ENCODE measurements at regions not wholly inside any gene's neighbourhood (a gene's known extent, or its start where the extent isn't known, plus 50 kb on each side); places are given as distances from the start of the nearest gene placed in this dataset.

DNA sequence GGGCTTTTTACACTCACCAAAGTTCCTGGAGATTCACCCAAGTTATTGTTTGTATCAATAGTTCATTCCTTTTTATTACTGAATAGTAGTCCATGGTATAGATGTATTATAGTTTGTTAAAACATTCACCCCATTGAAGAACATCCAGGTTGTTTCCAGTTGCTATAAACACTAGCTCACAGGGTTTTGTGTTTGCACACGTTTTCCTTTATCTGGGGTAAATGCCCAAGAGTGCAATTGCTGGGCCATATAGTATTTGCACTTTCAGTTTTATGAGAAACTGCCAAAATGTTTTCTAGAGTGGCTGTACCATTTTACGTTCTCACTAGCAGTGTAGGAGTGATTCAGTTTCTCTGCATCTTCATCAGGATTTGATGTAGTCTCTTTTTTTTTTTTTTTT is 57.1 kb downstream of the CBLL2 start:
- dilution Hi-C loops (cut with MboI; ENCODE audit: extremely low pct_ligation_motif_present, low sequenced_read_pairs): no loop called here
- no peaks in the 10 kb centered on the region for H3K9me3 ChIP-seq (replicated peaks; ENCODE audit: control insufficient read depth, insufficient read depth, low read length)
- H3K27me3 ChIP-seq (ENCODE audit: control insufficient read depth in 2 of 2, insufficient read depth in 2 of 2, low read length in 2 of 2): no peaks in the 10 kb centered on the region
- H3K4me1 ChIP-seq (ENCODE audit: control insufficient read depth, extremely low read depth, insufficient read depth, low read length): peaks cover 8% of the 10 kb centered on the region
- intact Hi-C loops (cut with micrococcal nuclease): loop anchor here (5.0 kb wide), 1 partner anchor 43 kb away; no protein-coding TSS in a partner anchor
- CTCF ChIA-PET: no interaction called here
- no peak overlapping the region for H3K4me2 ChIP-seq (ENCODE audit: insufficient read depth, low read length)
- H3K9me1 ChIP-seq (replicated peaks; ENCODE audit: control insufficient read depth, extremely low read depth, insufficient read depth, low read length): no peaks in the 10 kb centered on the region
- no peaks in the 10 kb centered on the region for H3K79me2 ChIP-seq (ENCODE audit: control insufficient read depth, insufficient read depth, low read length)
- no TSS peak for BruUV-seq (replicated peaks)
- no peak overlapping the region for H2AFZ ChIP-seq (ENCODE audit: low read depth, low read length)
- FAIRE-seq: no peak
- no peak for DNase-seq (ENCODE audit: low read depth, low spot score)
- H4K20me1 ChIP-seq (replicated peaks; ENCODE audit: control insufficient read depth, extremely low read depth, insufficient read depth, low read length): no peaks in the 10 kb centered on the region
- H3K27ac ChIP-seq (ENCODE audit: insufficient read depth, low read depth, low read length): no peak overlapping the region
- no peak overlapping the region for H3K4me3 ChIP-seq (replicated peaks in 1 of 3; ENCODE audit: insufficient read depth in 1 of 3, low read depth in 1 of 3, low read length in 3 of 3)
- TF ChIP-seq GATA2 (IDR thresholded peaks at IDR 0.05; ENCODE audit: insufficient read depth, insufficient read length, low read depth, low read length): no peak
- no peaks in the 10 kb centered on the region for H3K36me3 ChIP-seq (ENCODE audit: control insufficient read depth in 2 of 2, extremely low read depth in 1 of 2, insufficient read depth in 2 of 2, low read length in 2 of 2)
- POLR2A ChIA-PET: no interaction called here
- H3K9ac ChIP-seq (replicated peaks; ENCODE audit: extremely low read depth, insufficient read depth, low read length): no peak overlapping the region

DNA sequence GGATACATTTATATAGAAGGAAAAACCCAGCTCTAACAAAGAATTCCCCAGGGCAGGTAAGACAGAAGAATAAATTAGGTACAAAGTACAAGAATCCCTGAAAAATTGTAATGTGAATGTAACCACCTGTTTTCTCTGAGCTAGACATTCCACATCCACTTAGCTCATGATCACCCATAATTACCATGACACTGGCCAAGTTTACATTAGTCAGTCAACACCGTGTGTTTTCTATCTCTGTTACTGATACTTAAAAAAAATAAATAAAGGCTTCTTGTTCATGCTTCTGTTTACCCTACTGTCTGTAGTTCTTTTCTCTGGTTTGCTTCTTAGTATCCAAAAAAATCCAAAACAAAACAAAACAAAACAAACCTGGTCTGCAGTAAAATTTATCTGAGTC is 66.0 kb downstream of the CBLL2 start:
- ChIA-PET POLR2A (no interaction called here), CTCF (no interaction called here)
- Histone ChIP-seq H4K20me1 (replicated peaks; ENCODE audit: control insufficient read depth, extremely low read depth, insufficient read depth, low read length) (no peaks in the 10 kb centered on the region), H3K27ac (ENCODE audit: insufficient read depth, low read depth, low read length) (no peak overlapping the region), H3K36me3 (ENCODE audit: control insufficient read depth in 2 of 2, extremely low read depth in 1 of 2, insufficient read depth in 2 of 2, low read length in 2 of 2) (no peaks in the 10 kb centered on the region), H3K27me3 (ENCODE audit: control insufficient read depth in 2 of 2, insufficient read depth in 2 of 2, low read length in 2 of 2) (no peaks in the 10 kb centered on the region), H3K79me2 (ENCODE audit: control insufficient read depth, insufficient read depth, low read length) (no peaks in the 10 kb centered on the region), H3K4me2 (ENCODE audit: insufficient read depth, low read length) (no peak overlapping the region), H3K9me3 (replicated peaks; ENCODE audit: control insufficient read depth, insufficient read depth, low read length) (no peaks in the 10 kb centered on the region), H3K4me1 (ENCODE audit: control insufficient read depth, extremely low read depth, insufficient read depth, low read length) (no peaks in the 10 kb centered on the region), H3K9me1 (replicated peaks; ENCODE audit: control insufficient read depth, extremely low read depth, insufficient read depth, low read length) (no peaks in the 10 kb centered on the region), H3K9ac (replicated peaks; ENCODE audit: extremely low read depth, insufficient read depth, low read length) (no peak overlapping the region), H3K4me3 (replicated peaks in 1 of 3; ENCODE audit: insufficient read depth in 1 of 3, low read depth in 1 of 3, low read length in 3 of 3) (no peak overlapping the region), H2AFZ (ENCODE audit: low read depth, low read length) (no peak overlapping the region)
- no TSS peak for BruUV-seq (replicated peaks)
- TF ChIP-seq, protein P1, sequence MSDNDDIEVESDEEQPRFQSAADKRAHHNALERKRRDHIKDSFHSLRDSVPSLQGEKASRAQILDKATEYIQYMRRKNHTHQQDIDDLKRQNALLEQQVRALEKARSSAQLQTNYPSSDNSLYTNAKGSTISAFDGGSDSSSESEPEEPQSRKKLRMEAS (IDR thresholded peaks at IDR 0.05; ENCODE audit: insufficient read depth, insufficient read length): no peak
- TF ChIP-seq GATA2 (IDR thresholded peaks at IDR 0.05; ENCODE audit: insufficient read depth, insufficient read length, low read depth, low read length) (no peak), EZH2 (IDR thresholded peaks at IDR 0.05; ENCODE audit: borderline replicate concordance, low read depth, low read length, severe bottlenecking) (no peak), JUN (IDR thresholded peaks at IDR 0.05; ENCODE audit: borderline replicate concordance, insufficient read depth, insufficient read length, low read depth) (no peak), MYC (IDR thresholded peaks at IDR 0.05; ENCODE audit: low read depth, low read length) (no peak), POLR2AphosphoS5 (IDR thresholded peaks at IDR 0.05; ENCODE audit: insufficient read depth, low read depth, low read length) (no peak), POLR2A (IDR thresholded peaks at IDR 0.05; ENCODE audit: low read depth, low read length) (no peak)
- no peak for FAIRE-seq
- intact Hi-C loops (cut with micrococcal nuclease): no loop called here
- no peak for DNase-seq (ENCODE audit: low read depth, low spot score)
- dilution Hi-C loops (cut with MboI; ENCODE audit: extremely low pct_ligation_motif_present, low sequenced_read_pairs): no loop called here
